IPS-18c (cell line): ENCODE measurements at regions not wholly inside any gene's neighbourhood (a gene's known extent, or its start where the extent isn't known, plus 50 kb on each side); places are given as distances from the start of the nearest gene placed in this dataset.
"Not testable (repeated sequence)": the region's sequence is repeated elsewhere in the genome, so short reads cannot be mapped to it uniquely, and the experiment has no call there.

Experiments used
- H3K4me3 ChIP-seq: 2 replicates; pipeline ENCODE4 v1.7.0; 2013; ENCODE audit warnings: low read depth, mild to moderate bottlenecking, low read length, moderate library complexity; ENCODE audit not compliant: insufficient read depth
- H3K9me3 ChIP-seq: one replicate; pipeline ENCODE4 v1.6.1; 2013; ENCODE audit warnings: mild to moderate bottlenecking, low read length, moderate library complexity; ENCODE audit not compliant: control insufficient read depth, insufficient read depth

DNA sequence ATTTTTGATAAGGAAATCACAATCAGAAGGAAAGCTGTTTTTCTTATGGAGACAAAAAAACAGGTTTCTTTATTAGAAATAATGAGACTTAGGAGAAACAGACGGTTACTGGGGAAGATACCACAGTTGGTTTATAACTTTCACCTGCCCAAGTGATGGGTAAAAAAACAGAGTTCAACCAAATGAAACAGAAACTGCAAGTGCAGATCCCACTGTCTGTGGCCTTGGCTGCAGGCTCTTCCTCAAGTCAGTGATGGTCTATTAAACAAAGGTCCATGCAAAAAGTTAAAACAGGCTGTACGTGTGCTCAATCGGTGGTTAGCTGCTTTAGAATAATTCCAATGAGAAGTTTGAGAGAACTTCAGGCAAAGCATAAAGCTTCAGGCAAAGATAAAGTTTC, 112.1 kb upstream of the NEGR1 start:
- no peak overlapping the region for H3K4me3 ChIP-seq
- H3K9me3 ChIP-seq, result no peaks in the 10 kb centered on the region

DNA sequence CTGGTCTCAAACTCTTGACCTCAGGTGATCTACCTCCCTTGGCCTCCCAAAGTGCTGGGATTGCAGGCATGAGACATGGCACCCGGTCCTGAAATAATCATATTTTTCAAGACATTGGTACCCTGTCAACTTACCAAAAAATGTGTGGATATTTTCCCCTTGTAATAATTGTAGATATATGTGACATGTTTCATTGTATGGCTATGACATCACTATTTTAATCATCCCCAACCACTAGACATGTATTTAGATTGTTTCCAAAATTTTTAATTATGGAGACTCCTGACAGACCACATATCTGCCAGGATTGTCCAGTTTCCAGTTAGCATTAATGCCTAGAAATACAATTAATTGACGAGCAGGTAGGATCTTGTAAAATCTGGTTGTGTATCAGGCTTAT, 96.7 kb upstream of the NEGR1 start:
- Histone ChIP-seq H3K4me3 (no peak overlapping the region), H3K9me3 (no peaks in the 10 kb centered on the region)

GRCh38 chr1:72375226-72375625, 92.9 kb upstream of the NEGR1 start:
- Histone ChIP-seq H3K9me3 (no peaks in the 10 kb centered on the region), H3K4me3 (no peak overlapping the region)

- H3K4me3 ChIP-seq, result no peak overlapping the region
- H3K9me3 ChIP-seq, result no peaks in the 10 kb centered on the region
Observed at GRCh38 chr1:72371259-72372035, 89.1 kb upstream of the NEGR1 start.

DNA sequence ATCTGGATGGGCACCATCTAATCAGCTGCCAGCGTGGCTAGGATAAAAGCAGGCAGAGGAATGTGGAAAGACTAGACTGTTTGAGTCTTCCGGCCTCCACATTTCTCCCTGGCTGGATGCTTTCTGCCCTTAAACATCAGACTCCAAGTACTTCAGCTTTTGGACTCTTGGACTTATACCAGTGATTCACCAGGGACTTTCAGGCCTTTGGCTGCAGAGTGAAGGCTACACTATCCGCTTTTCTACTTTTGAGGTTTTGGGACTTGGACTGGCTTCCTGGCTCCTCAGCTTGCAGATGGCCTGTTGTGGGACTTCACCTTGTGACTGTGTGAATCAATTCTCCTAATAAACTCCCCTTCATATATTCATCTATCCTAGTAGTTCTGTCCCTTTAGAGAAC, 88.5 kb upstream of the NEGR1 start:
- not testable (repeated sequence) for H3K4me3 ChIP-seq, H3K9me3 ChIP-seq

- no peaks in the 10 kb centered on the region for H3K9me3 ChIP-seq
- H3K4me3 ChIP-seq, result no peak overlapping the region
Observed at GRCh38 chr1:72369069-72369757, 86.9 kb upstream of the NEGR1 start.

- no peaks in the 10 kb centered on the region for H3K9me3 ChIP-seq
- no peak overlapping the region for H3K4me3 ChIP-seq
Observed at GRCh38 chr1:72366466-72366865, 84.1 kb upstream of the NEGR1 start.

DNA sequence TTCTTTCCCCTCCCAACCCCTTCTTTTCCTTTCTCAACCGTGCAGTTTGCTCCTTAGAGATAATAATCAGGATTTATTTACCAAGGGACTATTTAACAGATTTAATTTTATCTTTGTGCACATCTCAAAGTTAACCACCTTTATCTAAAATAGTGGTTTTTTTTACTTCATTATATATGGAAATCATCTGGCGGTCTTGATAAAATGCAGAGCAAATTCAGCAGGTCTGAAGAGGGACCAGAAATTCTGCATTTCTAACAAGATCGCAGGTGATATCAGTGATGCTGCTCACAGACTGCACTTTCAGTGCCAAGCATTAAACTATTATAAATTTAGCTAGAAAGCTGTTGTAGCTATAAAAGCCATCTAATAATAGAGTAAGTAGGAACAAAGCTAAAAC, 83.4 kb upstream of the NEGR1 start:
- Histone ChIP-seq H3K9me3 (no peaks in the 10 kb centered on the region), H3K4me3 (no peak overlapping the region)

GRCh38 chr1:72362538-72362937, 80.2 kb upstream of the NEGR1 start:
- H3K4me3 ChIP-seq, result no peak overlapping the region
- H3K9me3 ChIP-seq, result no peaks in the 10 kb centered on the region

GRCh38 chr1:72357411-72357810, 75.1 kb upstream of the NEGR1 start:
- no peaks in the 10 kb centered on the region for H3K9me3 ChIP-seq
- no peak overlapping the region for H3K4me3 ChIP-seq

- H3K4me3 ChIP-seq, result no peak overlapping the region
- no peaks in the 10 kb centered on the region for H3K9me3 ChIP-seq
Observed at GRCh38 chr1:72355899-72356298, 73.6 kb upstream of the NEGR1 start.

DNA sequence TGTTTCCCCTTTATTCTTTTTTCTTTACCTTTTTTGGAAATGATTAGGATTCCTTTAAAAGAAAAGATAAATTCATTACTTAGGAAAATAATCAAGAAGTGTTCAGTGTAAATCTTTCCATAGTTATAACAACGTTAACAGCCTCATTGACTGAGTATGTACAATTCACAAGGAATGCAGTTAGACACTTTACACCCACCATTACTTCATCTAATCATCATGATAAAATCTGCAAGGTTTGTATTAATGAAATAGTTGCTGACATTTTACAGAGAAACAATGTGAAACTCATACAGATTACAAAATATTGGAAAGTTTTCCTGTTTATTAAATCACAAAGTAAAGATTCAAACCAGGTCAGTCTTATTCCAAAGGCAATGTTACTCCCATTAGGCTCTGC, 59.3 kb upstream of the NEGR1 start:
- Histone ChIP-seq H3K9me3 (no peaks in the 10 kb centered on the region), H3K4me3 (no peak overlapping the region)

GRCh38 chr1:72336776-72337175, 54.4 kb upstream of the NEGR1 start:
- H3K4me3 ChIP-seq, result no peak overlapping the region
- no peaks in the 10 kb centered on the region for H3K9me3 ChIP-seq
